Trophoblast cell (in vitro differentiated cells and primary cell): ENCODE measurements at regions not wholly inside any gene's neighbourhood (a gene's known extent, or its start where the extent isn't known, plus 50 kb on each side); places are given as distances from the start of the nearest gene placed in this dataset.
"Not testable (repeated sequence)": the region's sequence is repeated elsewhere in the genome, so short reads cannot be mapped to it uniquely, and the experiment has no call there.

ENCODE experiments used
- DNase-seq, 2 donors: peaks; one replicate each; pipeline ENCODE4 v3.0.0-alpha.2; 2016
- H2AFZ ChIP-seq: 2 replicates; pipeline ENCODE4 v1.6.1; 2013; ENCODE audit warnings: low read length, moderate library complexity, mild to moderate bottlenecking; ENCODE audit not compliant: insufficient read depth, poor library complexity
- H2AK5ac ChIP-seq: 2 replicates; pipeline ENCODE4 v1.6.1; 2013; ENCODE audit warnings: mild to moderate bottlenecking, low read length
- H2BK120ac ChIP-seq: 2 replicates; pipeline ENCODE4 v1.6.1; 2013; ENCODE audit warnings: low read length, mild to moderate bottlenecking, moderate library complexity; ENCODE audit not compliant: insufficient read depth, poor library complexity
- H2BK12ac ChIP-seq: 2 replicates; pipeline ENCODE4 v1.6.1; 2013; ENCODE audit warnings: mild to moderate bottlenecking, low read length, moderate library complexity
- H2BK5ac ChIP-seq: 2 replicates; pipeline ENCODE4 v1.6.1; 2013; ENCODE audit warnings: low read length, low read depth, moderate library complexity, mild to moderate bottlenecking; ENCODE audit not compliant: poor library complexity
- H3K14ac ChIP-seq: 2 replicates; pipeline ENCODE4 v1.6.1; 2013; ENCODE audit warnings: mild to moderate bottlenecking, low read length
- H3K18ac ChIP-seq: 2 replicates; pipeline ENCODE4 v1.6.1; 2013; ENCODE audit warnings: mild to moderate bottlenecking, low read length
- H3K23ac ChIP-seq: 2 replicates; pipeline ENCODE4 v1.6.1; 2013; ENCODE audit warnings: low read length
- H3K27ac ChIP-seq: 2 replicates; pipeline ENCODE4 v1.5.1; 2013; ENCODE audit warnings: low read depth, mild to moderate bottlenecking, inconsistent platforms, low read length, moderate library complexity
- H3K27me3 ChIP-seq: 2 replicates; pipeline ENCODE4 v1.6.1; 2013; ENCODE audit warnings: inconsistent platforms, mild to moderate bottlenecking, low read length, moderate library complexity; ENCODE audit not compliant: insufficient read depth
- H3K36me3 ChIP-seq, 2 experiments: 1 replicate in 1 of 2; 2 replicates in 1 of 2; pipeline ENCODE4 v1.6.1; 2013; ENCODE audit warnings: low read length in 2 of 2, mild to moderate bottlenecking in 2 of 2, moderate library complexity in 1 of 2; ENCODE audit not compliant: insufficient read depth in 2 of 2, control insufficient read depth in 1 of 2
- H3K4ac ChIP-seq: 2 replicates; pipeline ENCODE4 v1.6.1; 2013; ENCODE audit warnings: low read depth, mild to moderate bottlenecking, low read length, moderate library complexity
- H3K4me1 ChIP-seq, 2 experiments: 1 replicate in 1 of 2; 2 replicates in 1 of 2; pipeline ENCODE4 v1.6.1; 2013; ENCODE audit warnings: low read length in 2 of 2, mild to moderate bottlenecking in 2 of 2, moderate library complexity in 1 of 2; ENCODE audit not compliant: insufficient read depth in 2 of 2, control insufficient read depth in 1 of 2
- H3K4me2 ChIP-seq: 2 replicates; pipeline ENCODE4 v1.6.1; 2013; ENCODE audit warnings: inconsistent platforms, mild to moderate bottlenecking, low read length, moderate library complexity
- H3K4me3 ChIP-seq: 2 replicates; pipeline ENCODE4 v1.5.1; 2013; ENCODE audit warnings: mild to moderate bottlenecking, low read depth, low read length, inconsistent platforms
- H3K79me1 ChIP-seq: one replicate; pipeline ENCODE4 v1.6.1; 2013; ENCODE audit warnings: low read length
- H3K79me2 ChIP-seq: 2 replicates; pipeline ENCODE4 v1.6.1; 2013; ENCODE audit warnings: low read length, mild to moderate bottlenecking; ENCODE audit not compliant: control insufficient read depth, insufficient read depth, poor library complexity
- H3K9ac ChIP-seq: 2 replicates; pipeline ENCODE4 v1.6.1; 2013; ENCODE audit warnings: mild to moderate bottlenecking, low read length
- H3K9me3 ChIP-seq: 2 replicates; pipeline ENCODE4 v1.6.1; 2013; ENCODE audit warnings: low read depth, mild to moderate bottlenecking, control low read depth, inconsistent platforms, low read length; ENCODE audit not compliant: insufficient read depth
- H4K12ac ChIP-seq: 2 replicates; pipeline ENCODE4 v1.6.1; 2013; ENCODE audit warnings: low read depth, mild to moderate bottlenecking, low read length, moderate library complexity
- H4K8ac ChIP-seq: 2 replicates; pipeline ENCODE4 v1.6.1; 2013; ENCODE audit warnings: low read depth, mild to moderate bottlenecking, low read length, moderate library complexity
- H4K91ac ChIP-seq: one replicate; pipeline ENCODE4 v1.6.1; 2013; ENCODE audit warnings: low read depth, mild to moderate bottlenecking, low read length, moderate library complexity
- WGBS: extraction: QIAGEN DNeasy Blood & Tissue Kit; methylation state at CpG from one replicate; pipeline ENCODE4 v1.1.7; 2013; ENCODE audit warnings: missing lambda C conversion rate; ENCODE audit not compliant: insufficient read length, insufficient coverage; ENCODE audit errors: extremely low coverage; 5-methylcytosine and 5-hydroxymethylcytosine counted together

DNA sequence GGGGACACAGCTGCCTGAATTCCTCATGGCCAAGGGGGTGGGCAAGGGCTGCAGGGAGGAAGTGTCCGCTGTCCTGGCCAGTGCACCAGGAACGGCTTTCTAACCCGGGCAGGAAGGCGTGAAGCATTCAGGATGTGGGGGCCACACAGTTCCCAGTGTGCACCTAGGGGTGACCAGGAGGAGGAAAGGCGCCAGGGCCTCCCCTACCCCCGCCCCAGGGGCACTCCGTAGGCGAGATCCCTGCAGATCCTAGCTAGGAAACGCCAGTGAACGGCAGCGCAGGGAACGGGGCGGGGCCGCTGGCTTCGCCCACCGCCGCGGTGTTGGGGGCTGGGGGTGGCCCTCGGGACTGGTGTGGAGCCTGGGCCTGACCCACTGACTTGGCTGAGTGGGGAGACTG, 199.6 kb downstream of the USP22 start:
- H2BK5ac ChIP-seq, H2BK120ac ChIP-seq, H3K4me2 ChIP-seq, H2AK5ac ChIP-seq, DNase-seq, H2BK12ac ChIP-seq, H2AFZ ChIP-seq, H4K8ac ChIP-seq, H3K4ac ChIP-seq, H3K14ac ChIP-seq, H3K4me1 ChIP-seq, H3K79me1 ChIP-seq, H3K9me3 ChIP-seq, H3K27ac ChIP-seq, H3K23ac ChIP-seq, H3K18ac ChIP-seq, H3K27me3 ChIP-seq, H3K36me3 ChIP-seq, H3K79me2 ChIP-seq, H4K91ac ChIP-seq, H4K12ac ChIP-seq, H3K9ac ChIP-seq, H3K4me3 ChIP-seq: not testable (repeated sequence)
- no CpG with 5 or more reads among the region's 19 CpGs for WGBS

GRCh38 chr17:20843799-20844553, 198.8 kb downstream of the USP22 start:
- not testable (repeated sequence) for H2AK5ac ChIP-seq, H2BK12ac ChIP-seq, H2BK5ac ChIP-seq, H3K27me3 ChIP-seq, H2AFZ ChIP-seq, H3K79me1 ChIP-seq, H3K18ac ChIP-seq, H3K36me3 ChIP-seq, H3K9me3 ChIP-seq, H3K79me2 ChIP-seq, H3K27ac ChIP-seq, H4K12ac ChIP-seq, H4K8ac ChIP-seq, H3K4ac ChIP-seq, H3K4me1 ChIP-seq, H3K23ac ChIP-seq, H3K14ac ChIP-seq, H3K4me3 ChIP-seq, H2BK120ac ChIP-seq, H3K9ac ChIP-seq, H4K91ac ChIP-seq
- H3K4me2 ChIP-seq, result peak overlapping the region; percentile 51
- WGBS, result no CpG with 5 or more reads among the region's 74 CpGs
- peak; percentile 35 to 60 for DNase-seq

DNA sequence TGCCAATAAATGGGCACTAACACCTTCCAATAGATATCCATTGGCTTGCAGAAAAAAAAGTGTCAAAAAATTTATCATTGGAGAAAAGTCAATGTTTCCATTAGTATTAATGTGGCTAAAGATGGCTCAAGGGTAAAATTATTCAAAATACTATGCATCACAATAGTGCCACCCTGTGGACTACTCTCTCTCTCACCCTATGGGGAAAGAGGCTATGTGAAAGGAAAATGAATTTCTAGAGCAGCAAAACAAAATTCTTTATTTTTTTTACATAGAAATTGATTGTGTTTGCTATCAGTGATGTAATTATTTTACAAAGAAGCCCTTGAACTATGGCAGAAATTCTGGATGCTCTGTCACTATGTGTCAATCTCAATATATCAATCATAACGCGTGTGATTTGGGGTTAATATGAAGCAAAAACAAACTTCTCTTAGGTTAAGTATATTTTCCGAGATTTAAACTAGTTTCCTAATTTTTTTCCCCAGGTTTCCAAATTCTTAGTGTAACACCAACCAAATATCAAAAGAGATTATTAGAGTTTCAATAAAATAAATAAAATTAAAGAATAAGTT, 193.9 kb downstream of the USP22 start:
- H2AK5ac ChIP-seq, H2AFZ ChIP-seq, H2BK120ac ChIP-seq, H3K4me1 ChIP-seq, H4K91ac ChIP-seq, H3K4me2 ChIP-seq, H3K36me3 ChIP-seq, DNase-seq, H3K4ac ChIP-seq, H3K4me3 ChIP-seq, H4K12ac ChIP-seq, H3K18ac ChIP-seq, H4K8ac ChIP-seq, H3K14ac ChIP-seq, H3K9ac ChIP-seq, H3K9me3 ChIP-seq, H3K27me3 ChIP-seq, H2BK12ac ChIP-seq, H3K79me1 ChIP-seq, H3K79me2 ChIP-seq, H3K27ac ChIP-seq, H2BK5ac ChIP-seq, H3K23ac ChIP-seq: not testable (repeated sequence)
- no CpG with 5 or more reads among the region's 3 CpGs for WGBS

DNA sequence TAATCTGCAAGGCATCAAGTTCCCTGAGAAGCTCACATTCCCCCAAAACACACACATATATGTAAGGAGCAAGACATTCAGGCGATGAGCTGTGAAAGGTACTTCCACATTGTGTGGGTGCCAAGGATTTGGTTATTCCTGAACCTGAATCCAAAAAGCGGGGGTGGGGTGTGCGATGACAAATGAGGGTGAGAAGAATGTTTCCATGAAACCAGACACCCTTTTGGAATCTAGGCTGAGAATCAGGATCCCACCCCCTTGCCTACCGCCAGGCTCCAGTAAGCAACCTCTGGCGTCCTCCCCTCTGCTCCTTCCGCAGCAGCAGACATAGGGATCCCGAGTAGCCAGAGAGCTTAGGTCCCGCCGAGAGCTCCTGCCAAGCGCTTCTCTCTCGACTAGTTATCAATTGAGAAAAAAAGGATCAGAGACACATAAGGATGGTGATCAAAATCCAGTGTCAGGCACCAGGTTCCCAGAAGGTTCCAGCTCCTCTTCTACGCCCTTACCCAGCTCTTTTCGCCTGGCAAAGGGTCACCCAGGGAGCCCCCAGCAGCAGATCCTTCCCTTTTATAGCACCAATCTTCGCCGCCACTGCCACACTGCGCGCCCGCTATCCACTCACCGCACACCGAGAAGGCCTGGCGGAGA, 191.1 kb downstream of the USP22 start:
- Histone ChIP-seq H3K18ac (peak overlapping the region; percentile 20), H4K91ac (peak overlapping the region; percentile 57), H2BK12ac (peak overlapping the region; percentile 44), H2AFZ (peak overlapping the region; percentile 78), H3K14ac (peak overlapping the region; percentile 65), H4K8ac (peak overlapping the region; percentile 52), H3K4me2 (peak overlapping the region; percentile 72), H2BK120ac (peak overlapping the region; percentile 29), H4K12ac (peak overlapping the region; percentile 32)
- not testable (repeated sequence) for H3K4me3 ChIP-seq, H3K27ac ChIP-seq, H3K36me3 ChIP-seq, H2AK5ac ChIP-seq, H3K27me3 ChIP-seq, H3K23ac ChIP-seq, H3K4ac ChIP-seq, H3K4me1 ChIP-seq, H2BK5ac ChIP-seq, DNase-seq, H3K9me3 ChIP-seq, H3K79me1 ChIP-seq, H3K9ac ChIP-seq, H3K79me2 ChIP-seq
- no CpG with 5 or more reads among the region's 21 CpGs for WGBS
